MCF 10A (cell line): ENCODE measurements at regions not wholly inside any gene's neighbourhood (a gene's known extent, or its start where the extent isn't known, plus 50 kb on each side); places are given as distances from the start of the nearest gene placed in this dataset.

ENCODE experiments used
- BruUV-seq: library from RNA; stranded (reverse); fragments of 400-500 nt; replicated peaks from 2 replicates; lab custom pipeline; 2021; lab: Mats Ljungman, UMichigan
- CTCF ChIA-PET: fragments of 300-600 bp; sonication (Branson Sonifier 250); formaldehyde crosslinking; extraction: SDS; loops from one replicate; lab custom pipeline; 2021; ENCODE audit warnings: antibody characterized with exemption, inconsistent platforms; lab: Yijun Ruan, JAX
- POLR2A ChIA-PET: fragments of 300-600, 350-650 bp; sonication (Branson Sonifier 250); formaldehyde crosslinking; extraction: SDS; loops from one replicate; lab custom pipeline; 2020; ENCODE audit warnings: antibody characterized with exemption, inconsistent platforms; lab: Yijun Ruan, JAX
- DNase-seq: peaks from one replicate; pipeline ENCODE4 v3.0.0-alpha.2; 2018; ENCODE audit not compliant: unreplicated experiment
- H3K27ac Mint-ChIP-seq: one replicate; pipeline ENCODE4 v1.8.0; 2022; ENCODE audit warnings: mild to moderate bottlenecking, low read depth, mixed read lengths; ENCODE audit not compliant: unreplicated experiment
- H3K27me3 Mint-ChIP-seq: one replicate; pipeline ENCODE4 v1.8.0; 2022; ENCODE audit warnings: mixed read lengths; ENCODE audit not compliant: insufficient read depth, unreplicated experiment
- H3K36me3 Mint-ChIP-seq: one replicate; pipeline ENCODE4 v1.8.0; 2022; ENCODE audit warnings: mild to moderate bottlenecking, moderate library complexity, mixed read lengths; ENCODE audit not compliant: insufficient read depth, unreplicated experiment
- H3K4me1 Mint-ChIP-seq: one replicate; pipeline ENCODE4 v1.8.0; 2022; ENCODE audit warnings: mixed read lengths; ENCODE audit not compliant: insufficient read depth, unreplicated experiment
- H3K4me3 Mint-ChIP-seq: one replicate; pipeline ENCODE4 v1.8.0; 2022; ENCODE audit warnings: mild to moderate bottlenecking, moderate library complexity, mixed read lengths; ENCODE audit not compliant: unreplicated experiment
- H3K9me3 Mint-ChIP-seq: one replicate; pipeline ENCODE4 v1.8.0; 2022; ENCODE audit warnings: mixed read lengths; ENCODE audit not compliant: unreplicated experiment
- CTCF ChIP-seq: fragments of 200-600 bp; IDR thresholded peaks from one replicate; pipeline ENCODE4 v1.8.0; 2022; ENCODE audit warnings: antibody characterized with exemption, mild to moderate bottlenecking; ENCODE audit not compliant: unreplicated experiment
- intact Hi-C: fragments of 100-400 bp; cut with micrococcal nuclease; formaldehyde crosslinking; loops from 2 replicates; pipeline ENCODE4 v1.14.1; 2022

- ChIA-PET CTCF (interaction anchor here (1.3 to 1.8 kb wide), 2 partner anchors 13 to 41 kb away, joined by 4 to 6 read pairs; no protein-coding TSS in a partner anchor), POLR2A (interaction anchor here (0.7 kb wide), 1 partner anchor 19 kb away, joined by 3 read pairs; no protein-coding TSS in a partner anchor)
- Mint-ChIP-seq H3K4me1 (no peaks in the 10 kb centered on the region), H3K9me3 (peaks cover 7% of the 10 kb centered on the region), H3K27ac (no peak overlapping the region), H3K36me3 (no peaks in the 10 kb centered on the region), H3K4me3 (no peak overlapping the region), H3K27me3 (no peaks in the 10 kb centered on the region)
- intact Hi-C loops, result no loop called here
- no peak for TF ChIP-seq CTCF
- no peak for DNase-seq
- no TSS peak for BruUV-seq
These were observed 390.6 kb upstream of the PKDCC start for GRCh38 chr2:41657226-41657625.

DNA sequence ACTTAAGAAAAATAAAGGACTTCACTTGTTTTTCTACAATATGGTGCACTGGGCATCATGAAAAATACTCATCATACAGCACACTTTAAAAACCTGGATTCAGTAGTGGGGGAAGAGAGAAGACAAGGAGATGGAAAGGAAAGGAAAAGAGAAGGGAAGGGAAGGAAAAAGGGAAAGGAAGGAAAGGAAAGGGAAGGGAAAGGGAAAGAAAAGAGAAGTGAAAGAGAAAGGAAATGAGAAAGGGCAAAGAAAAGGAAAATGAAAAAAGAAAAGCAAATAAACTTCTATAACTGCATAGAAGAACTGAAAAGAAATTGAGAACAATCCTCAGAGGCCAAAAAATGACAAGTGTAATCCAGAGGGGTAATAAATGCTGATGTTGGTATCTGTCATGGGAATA lies 388.1 kb upstream of the PKDCC start:
- intact Hi-C loops, result no loop called here
- POLR2A ChIA-PET, result no interaction called here

GRCh38 chr2:41662461-41662860 lies 385.4 kb upstream of the PKDCC start:
- Mint-ChIP-seq H3K9me3 (peaks cover 7% of the 10 kb centered on the region), H3K4me3 (no peak overlapping the region), H3K36me3 (no peaks in the 10 kb centered on the region), H3K27me3 (no peaks in the 10 kb centered on the region), H3K4me1 (no peaks in the 10 kb centered on the region), H3K27ac (no peak overlapping the region)
- BruUV-seq, result no TSS peak
- CTCF ChIA-PET, result no interaction called here
- DNase-seq, result no peak
- POLR2A ChIA-PET, result no interaction called here
- no peak for TF ChIP-seq CTCF
- intact Hi-C loops, result no loop called here

More for the DNA sequence above, 388.1 kb upstream of the PKDCC start:
- CTCF ChIA-PET, result no interaction called here
- H3K9me3 Mint-ChIP-seq, result peaks cover 7% of the 10 kb centered on the region
- no peaks in the 10 kb centered on the region for H3K4me1 Mint-ChIP-seq
- TF ChIP-seq CTCF, result no peak
- H3K27me3 Mint-ChIP-seq, result no peaks in the 10 kb centered on the region
- no peaks in the 10 kb centered on the region for H3K36me3 Mint-ChIP-seq
- no peak for DNase-seq
- BruUV-seq, result no TSS peak
- H3K4me3 Mint-ChIP-seq, result no peak overlapping the region
- H3K27ac Mint-ChIP-seq, result no peak overlapping the region

DNA sequence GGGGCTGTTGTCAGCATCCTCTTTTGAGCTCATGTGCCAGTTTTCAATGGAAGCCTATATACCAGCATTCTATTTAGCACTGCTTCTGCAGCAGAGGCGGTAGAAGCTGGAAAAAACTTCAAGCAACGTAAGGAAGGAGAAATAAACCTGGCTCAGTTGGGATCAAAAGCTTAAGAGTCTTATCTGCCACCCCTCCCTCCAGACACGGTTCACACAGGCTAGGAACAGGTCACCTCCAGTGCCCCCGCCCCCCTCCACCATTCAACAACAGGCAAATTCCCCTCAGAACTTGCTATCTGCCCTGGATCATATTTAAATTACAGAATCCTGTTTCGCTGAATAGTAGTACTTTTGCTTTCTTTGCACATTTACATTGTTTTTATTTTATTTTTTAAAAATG lies 384.8 kb upstream of the PKDCC start:
- POLR2A ChIA-PET, result no interaction called here

More for the DNA sequence above, 384.8 kb upstream of the PKDCC start:
- no TSS peak for BruUV-seq
- no peak for DNase-seq
- no peaks in the 10 kb centered on the region for H3K36me3 Mint-ChIP-seq
- no peak overlapping the region for H3K4me3 Mint-ChIP-seq
- no peaks in the 10 kb centered on the region for H3K4me1 Mint-ChIP-seq
- no peak overlapping the region for H3K27ac Mint-ChIP-seq
- peaks cover 7% of the 10 kb centered on the region for H3K9me3 Mint-ChIP-seq
- intact Hi-C loops, result no loop called here
- CTCF ChIA-PET, result interaction anchor here (2.1 kb wide), 1 partner anchor 35 kb away, joined by 5 read pairs; no protein-coding TSS in a partner anchor
- TF ChIP-seq CTCF, result no peak
- no peaks in the 10 kb centered on the region for H3K27me3 Mint-ChIP-seq
